ENCODE measurements at regions not wholly inside any gene's neighbourhood (a gene's known extent, or its start where the extent isn't known, plus 50 kb on each side); places are given as distances from the start of the nearest gene placed in this dataset.
"Not testable (repeated sequence)": the region's sequence is repeated elsewhere in the genome, so short reads cannot be mapped to it uniquely, and the experiment has no call there.

- DNase-seq: no peak
- H3K27me3 ChIP-seq (ENCODE audit: control insufficient read depth, insufficient read depth, low read length): no peaks in the 10 kb centered on the region
- intact Hi-C loops (cut with DNase I): no loop called here
- no peaks in the 10 kb centered on the region for H3K4me1 ChIP-seq (ENCODE audit: control insufficient read depth in 2 of 3, insufficient read depth in 2 of 3, low read depth in 1 of 3, low read length in 3 of 3)
- H3K9ac ChIP-seq (ENCODE audit: low read length in 3 of 3): no peak overlapping the region
- TF ChIP-seq CTCF (IDR thresholded peaks at IDR 0.05; ENCODE audit: borderline replicate concordance, extremely low read depth, insufficient read depth): no peak
- H3K36me3 ChIP-seq (ENCODE audit: control insufficient read depth in 2 of 3, insufficient read depth in 3 of 3, low read length in 3 of 3): no peaks in the 10 kb centered on the region
- H3K9me3 ChIP-seq (ENCODE audit: control insufficient read depth in 2 of 3, insufficient read depth in 1 of 3, low read length in 3 of 3): no peaks in the 10 kb centered on the region
- H3K27ac ChIP-seq (ENCODE audit: low read depth in 2 of 2, low read length in 2 of 2): no peak overlapping the region
- H3K4me3 ChIP-seq (ENCODE audit: low read length in 3 of 3): no peak overlapping the region
- no peak for FAIRE-seq
Observed at GRCh38 chr18:42373584-42373983, 418.6 kb downstream of the PIK3C3 start.

- H3K27me3 ChIP-seq (ENCODE audit: control insufficient read depth, insufficient read depth, low read length): no peaks in the 10 kb centered on the region
- no peaks in the 10 kb centered on the region for H3K4me1 ChIP-seq (ENCODE audit: control insufficient read depth in 2 of 3, insufficient read depth in 2 of 3, low read depth in 1 of 3, low read length in 3 of 3)
- H3K9ac ChIP-seq (ENCODE audit: low read length in 3 of 3): no peak overlapping the region
- H3K27ac ChIP-seq (ENCODE audit: low read depth in 2 of 2, low read length in 2 of 2): no peak overlapping the region
- H3K36me3 ChIP-seq (ENCODE audit: control insufficient read depth in 2 of 3, insufficient read depth in 3 of 3, low read length in 3 of 3): no peaks in the 10 kb centered on the region
- H3K9me3 ChIP-seq (ENCODE audit: control insufficient read depth in 2 of 3, insufficient read depth in 1 of 3, low read length in 3 of 3): no peaks in the 10 kb centered on the region
- intact Hi-C loops (cut with DNase I): no loop called here
- no peak overlapping the region for H3K4me3 ChIP-seq (ENCODE audit: low read length in 3 of 3)
- no peak for DNase-seq
- no peak for FAIRE-seq
- TF ChIP-seq CTCF (IDR thresholded peaks at IDR 0.05; ENCODE audit: borderline replicate concordance, extremely low read depth, insufficient read depth): no peak
Observed at GRCh38 chr18:42374961-42375360, 419.9 kb downstream of the PIK3C3 start.

GRCh38 chr18:42378854-42379253 lies 423.8 kb downstream of the PIK3C3 start:
- FAIRE-seq; H3K4me3 ChIP-seq (ENCODE audit: low read length in 3 of 3): not testable (repeated sequence)

DNA sequence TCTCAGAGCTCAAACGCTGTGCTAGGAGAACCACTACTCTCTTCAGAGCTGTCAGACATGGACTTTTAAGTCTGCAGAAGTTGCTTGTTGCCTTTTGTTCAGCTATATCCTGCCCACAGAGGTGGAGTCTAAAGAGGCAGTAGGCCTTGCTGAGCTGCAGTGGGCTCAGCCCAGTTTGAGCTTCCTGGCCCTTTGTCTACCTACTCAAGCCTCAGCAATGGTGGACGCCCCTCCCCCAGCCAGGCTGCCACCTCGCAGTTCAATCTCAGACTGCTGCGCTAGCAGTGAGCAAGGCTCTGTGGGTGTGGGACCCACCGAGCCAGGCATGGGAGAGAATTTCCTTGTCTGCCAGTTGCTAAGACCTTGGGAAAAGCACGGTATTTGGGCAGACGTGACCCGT lies 426.2 kb downstream of the PIK3C3 start:
- H3K36me3 ChIP-seq (ENCODE audit: control insufficient read depth in 2 of 3, insufficient read depth in 3 of 3, low read length in 3 of 3); H3K27ac ChIP-seq (ENCODE audit: low read depth in 2 of 2, low read length in 2 of 2); H3K27me3 ChIP-seq (ENCODE audit: control insufficient read depth, insufficient read depth, low read length); FAIRE-seq; H3K9me3 ChIP-seq (ENCODE audit: control insufficient read depth in 2 of 3, insufficient read depth in 1 of 3, low read length in 3 of 3); DNase-seq; intact Hi-C loops (cut with DNase I); H3K4me1 ChIP-seq (ENCODE audit: control insufficient read depth in 2 of 3, insufficient read depth in 2 of 3, low read depth in 1 of 3, low read length in 3 of 3); H3K4me3 ChIP-seq (ENCODE audit: low read length in 3 of 3); H3K9ac ChIP-seq (ENCODE audit: low read length in 3 of 3): not testable (repeated sequence)

More at GRCh38 chr18:42378854-42379253, 423.8 kb downstream of the PIK3C3 start:
- H3K9ac ChIP-seq (ENCODE audit: low read length in 3 of 3); H3K27me3 ChIP-seq (ENCODE audit: control insufficient read depth, insufficient read depth, low read length); H3K36me3 ChIP-seq (ENCODE audit: control insufficient read depth in 2 of 3, insufficient read depth in 3 of 3, low read length in 3 of 3); H3K27ac ChIP-seq (ENCODE audit: low read depth in 2 of 2, low read length in 2 of 2); DNase-seq; intact Hi-C loops (cut with DNase I); H3K9me3 ChIP-seq (ENCODE audit: control insufficient read depth in 2 of 3, insufficient read depth in 1 of 3, low read length in 3 of 3); H3K4me1 ChIP-seq (ENCODE audit: control insufficient read depth in 2 of 3, insufficient read depth in 2 of 3, low read depth in 1 of 3, low read length in 3 of 3): not testable (repeated sequence)

DNA sequence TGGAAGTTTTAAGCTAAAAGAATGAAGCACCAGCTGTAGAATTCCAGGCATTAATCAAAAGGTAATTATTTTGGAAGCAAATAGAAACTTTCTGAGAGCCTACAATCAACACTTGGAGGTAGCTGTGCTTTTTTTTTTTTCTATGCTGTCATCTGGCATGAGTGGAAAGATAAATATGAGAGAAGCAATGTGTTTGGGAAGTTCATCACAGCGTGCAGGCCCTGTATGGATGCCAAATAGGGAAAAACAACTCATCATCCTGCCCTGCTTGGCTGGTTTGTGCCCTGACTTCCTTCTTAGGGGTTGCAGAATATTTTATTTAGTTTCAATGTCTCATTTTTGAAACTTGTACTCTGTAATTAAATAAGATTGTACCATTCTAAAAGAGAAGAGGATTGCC lies 437.4 kb downstream of the PIK3C3 start:
- FAIRE-seq: no peak
- no peak overlapping the region for H3K9ac ChIP-seq (ENCODE audit: low read length in 3 of 3)
- H3K4me1 ChIP-seq (ENCODE audit: control insufficient read depth in 2 of 3, insufficient read depth in 2 of 3, low read depth in 1 of 3, low read length in 3 of 3): no peaks in the 10 kb centered on the region
- no peaks in the 10 kb centered on the region for H3K27me3 ChIP-seq (ENCODE audit: control insufficient read depth, insufficient read depth, low read length)
- no peaks in the 10 kb centered on the region for H3K9me3 ChIP-seq (ENCODE audit: control insufficient read depth in 2 of 3, insufficient read depth in 1 of 3, low read length in 3 of 3)
- H3K4me3 ChIP-seq (ENCODE audit: low read length in 3 of 3): no peak overlapping the region
- H3K36me3 ChIP-seq (ENCODE audit: control insufficient read depth in 2 of 3, insufficient read depth in 3 of 3, low read length in 3 of 3): no peaks in the 10 kb centered on the region
- H3K27ac ChIP-seq (ENCODE audit: low read depth in 2 of 2, low read length in 2 of 2): no peak overlapping the region
- DNase-seq: no peak
- no peak for TF ChIP-seq CTCF (IDR thresholded peaks at IDR 0.05; ENCODE audit: borderline replicate concordance, extremely low read depth, insufficient read depth)
- intact Hi-C loops (cut with DNase I): no loop called here
